Endodermal cell (in vitro differentiated cells): ENCODE measurements at regions not wholly inside any gene's neighbourhood (a gene's known extent, or its start where the extent isn't known, plus 50 kb on each side); places are given as distances from the start of the nearest gene placed in this dataset.

Experiments
- DNase-seq: peaks from one replicate; pipeline ENCODE4 v3.0.0-alpha.2; 2017
- H3K27ac ChIP-seq: 2 replicates; pipeline ENCODE4 v1.5.1; 2013; ENCODE audit warnings: mild to moderate bottlenecking, low read depth, low read length, moderate library complexity
- H3K27me3 ChIP-seq: 2 replicates; pipeline ENCODE4 v1.6.1; 2013; ENCODE audit warnings: mild to moderate bottlenecking, low read length, moderate library complexity; ENCODE audit not compliant: insufficient read depth, control insufficient read depth, poor library complexity, severe bottlenecking
- H3K36me3 ChIP-seq: 2 replicates; pipeline ENCODE4 v1.7.0; 2013; ENCODE audit warnings: mild to moderate bottlenecking, low read length, moderate library complexity; ENCODE audit not compliant: control insufficient read depth, insufficient read depth
- H3K4me1 ChIP-seq: one replicate; pipeline ENCODE4 v1.7.0; 2013; ENCODE audit warnings: low read length; ENCODE audit not compliant: control insufficient read depth, insufficient read depth
- H3K4me3 ChIP-seq: 2 replicates; pipeline ENCODE4 v1.5.1; 2013; ENCODE audit warnings: mild to moderate bottlenecking, low read length, moderate library complexity
- H3K9ac ChIP-seq: 2 replicates; pipeline ENCODE4 v1.6.1; 2013; ENCODE audit warnings: mild to moderate bottlenecking, low read length, moderate library complexity; ENCODE audit not compliant: poor library complexity, severe bottlenecking; ENCODE audit errors: extremely low read depth
- H3K9me3 ChIP-seq: 2 replicates; pipeline ENCODE4 v1.6.1; 2013; ENCODE audit warnings: mild to moderate bottlenecking, low read length, moderate library complexity; ENCODE audit not compliant: control insufficient read depth
- H3K27ac Mint-ChIP-seq: 2 replicates; pipeline ENCODE4 v1.8.0; 2020; ENCODE audit warnings: mixed read lengths
- H3K27me3 Mint-ChIP-seq: 2 replicates; pipeline ENCODE4 v1.8.0; 2021; ENCODE audit warnings: mild to moderate bottlenecking, mixed read lengths; ENCODE audit not compliant: insufficient read depth
- H3K36me3 Mint-ChIP-seq: 2 replicates; pipeline ENCODE4 v1.8.0; 2020; ENCODE audit warnings: low read depth, mixed read lengths
- H3K4me1 Mint-ChIP-seq: 2 replicates; pipeline ENCODE4 v1.8.0; 2020; ENCODE audit warnings: mixed read lengths
- H3K4me3 Mint-ChIP-seq: 2 replicates; pipeline ENCODE4 v1.8.0; 2020; ENCODE audit warnings: mild to moderate bottlenecking, moderate library complexity, mixed read lengths
- H3K9me3 Mint-ChIP-seq: 2 replicates; pipeline ENCODE4 v1.8.0; 2020; ENCODE audit warnings: mild to moderate bottlenecking, mixed read lengths
- CTCF ChIP-seq: fragments of 200-600 bp; sonication (generic); conservative IDR thresholded peaks from 2 replicates; pipeline ENCODE4 v1.5.0; 2021; ENCODE audit warnings: antibody characterized with exemption, mild to moderate bottlenecking
- WGBS, 2 experiments: methylation state at CpG; one replicate each; pipeline versions ENCODE4 v1.1.5 to v1.1.7; 2013; ENCODE audit warnings: missing lambda C conversion rate in 2 of 2, mixed read lengths in 1 of 2; ENCODE audit not compliant: insufficient coverage in 1 of 2, insufficient read length in 1 of 2; 5-methylcytosine and 5-hydroxymethylcytosine counted together

- H3K4me3 Mint-ChIP-seq: no peak overlapping the region
- no peaks in the 10 kb centered on the region for H3K9me3 Mint-ChIP-seq
- peaks cover 7% of the 10 kb centered on the region for H3K4me1 ChIP-seq
- H3K9ac ChIP-seq: no peak overlapping the region
- no peaks in the 10 kb centered on the region for H3K36me3 ChIP-seq
- no peak overlapping the region for H3K27ac Mint-ChIP-seq
- peaks cover 9% of the 10 kb centered on the region for H3K27me3 Mint-ChIP-seq
- no peak for DNase-seq
- TF ChIP-seq CTCF: no peak
- H3K27me3 ChIP-seq: peaks cover 6% of the 10 kb centered on the region
- no peak overlapping the region for H3K27ac ChIP-seq
- no peaks in the 10 kb centered on the region for H3K36me3 Mint-ChIP-seq
- peaks cover 37% of the 10 kb centered on the region for H3K4me1 Mint-ChIP-seq
- no peak overlapping the region for H3K4me3 ChIP-seq
- WGBS, 2 experiments: 63 to 70% methylated on average over 3 of the region's 3 CpGs
- H3K9me3 ChIP-seq: no peaks in the 10 kb centered on the region
Observed at GRCh38 chr4:10299601-10300000, 157.6 kb downstream of the ZNF518B start.

- Mint-ChIP-seq H3K36me3 (no peaks in the 10 kb centered on the region), H3K4me1 (peaks cover 30% of the 10 kb centered on the region), H3K9me3 (no peaks in the 10 kb centered on the region), H3K27ac (no peak overlapping the region), H3K27me3 (peaks cover 15% of the 10 kb centered on the region), H3K4me3 (no peak overlapping the region)
- H3K4me1 ChIP-seq: peaks cover 3% of the 10 kb centered on the region
- no peak overlapping the region for H3K27ac ChIP-seq
- no peak overlapping the region for H3K9ac ChIP-seq
- no peaks in the 10 kb centered on the region for H3K9me3 ChIP-seq
- TF ChIP-seq CTCF: no peak
- peaks cover 14% of the 10 kb centered on the region for H3K27me3 ChIP-seq
- no peak overlapping the region for H3K4me3 ChIP-seq
- 95 to 97% methylated on average over 3 of the region's 3 CpGs for WGBS, 2 experiments
- DNase-seq: no peak
- H3K36me3 ChIP-seq: no peaks in the 10 kb centered on the region
Observed at GRCh38 chr4:10298681-10299080, 158.5 kb downstream of the ZNF518B start.

GRCh38 chr4:10296730-10297129 is 160.5 kb downstream of the ZNF518B start:
- peaks cover 21% of the 10 kb centered on the region for H3K27me3 ChIP-seq
- H3K27ac ChIP-seq: peak overlapping the region; percentile 25
- no peak overlapping the region for H3K4me3 ChIP-seq
- no peaks in the 10 kb centered on the region for H3K9me3 ChIP-seq
- H3K4me3 Mint-ChIP-seq: no peak overlapping the region
- DNase-seq: peak; percentile 53
- no peak for TF ChIP-seq CTCF
- H3K9ac ChIP-seq: no peak overlapping the region
- H3K4me1 ChIP-seq: peaks cover 3% of the 10 kb centered on the region
- H3K36me3 ChIP-seq: no peaks in the 10 kb centered on the region
- no peaks in the 10 kb centered on the region for H3K9me3 Mint-ChIP-seq
- no peaks in the 10 kb centered on the region for H3K36me3 Mint-ChIP-seq
- H3K4me1 Mint-ChIP-seq: peaks cover 22% of the 10 kb centered on the region
- H3K27ac Mint-ChIP-seq: no peak overlapping the region
- H3K27me3 Mint-ChIP-seq: peaks cover 22% of the 10 kb centered on the region
- WGBS, 2 experiments: 46 to 51% methylated on average over 2 to 3 of the region's 3 CpGs
